Astrocyte of the spinal cord (primary cell): ENCODE measurements at regions not wholly inside any gene's neighbourhood (a gene's known extent, or its start where the extent isn't known, plus 50 kb on each side); places are given as distances from the start of the nearest gene placed in this dataset.

Experiments
- DNase-seq: peaks from one replicate; pipeline ENCODE4 v3.0.0; 2011; ENCODE audit warnings: low read depth, low spot score
- H3K4me3 ChIP-seq: 2 replicates; pipeline ENCODE4 v1.5.1; 2011; ENCODE audit warnings: low read depth, mild to moderate bottlenecking, low read length, moderate library complexity
- in situ Hi-C: cut with HindIII; loops from 2 replicates; pipeline ENCODE4 v1.10.0; 2017; ENCODE audit warnings: low sequenced_read_pairs
- TF ChIP-seq, protein P1 (sequence below): IDR thresholded peaks from 2 replicates; pipeline ENCODE4 v1.5.1; 2012; ENCODE audit warnings: low read depth, mild to moderate bottlenecking, low read length, inconsistent platforms

GRCh38 chr2:67018301-67018700 lies 378.8 kb upstream of the ETAA1 start:
- in situ Hi-C loops = no loop called here
- no peak overlapping the region for H3K4me3 ChIP-seq
- TF ChIP-seq, protein P1, sequence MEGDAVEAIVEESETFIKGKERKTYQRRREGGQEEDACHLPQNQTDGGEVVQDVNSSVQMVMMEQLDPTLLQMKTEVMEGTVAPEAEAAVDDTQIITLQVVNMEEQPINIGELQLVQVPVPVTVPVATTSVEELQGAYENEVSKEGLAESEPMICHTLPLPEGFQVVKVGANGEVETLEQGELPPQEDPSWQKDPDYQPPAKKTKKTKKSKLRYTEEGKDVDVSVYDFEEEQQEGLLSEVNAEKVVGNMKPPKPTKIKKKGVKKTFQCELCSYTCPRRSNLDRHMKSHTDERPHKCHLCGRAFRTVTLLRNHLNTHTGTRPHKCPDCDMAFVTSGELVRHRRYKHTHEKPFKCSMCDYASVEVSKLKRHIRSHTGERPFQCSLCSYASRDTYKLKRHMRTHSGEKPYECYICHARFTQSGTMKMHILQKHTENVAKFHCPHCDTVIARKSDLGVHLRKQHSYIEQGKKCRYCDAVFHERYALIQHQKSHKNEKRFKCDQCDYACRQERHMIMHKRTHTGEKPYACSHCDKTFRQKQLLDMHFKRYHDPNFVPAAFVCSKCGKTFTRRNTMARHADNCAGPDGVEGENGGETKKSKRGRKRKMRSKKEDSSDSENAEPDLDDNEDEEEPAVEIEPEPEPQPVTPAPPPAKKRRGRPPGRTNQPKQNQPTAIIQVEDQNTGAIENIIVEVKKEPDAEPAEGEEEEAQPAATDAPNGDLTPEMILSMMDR = no peak
- DNase-seq = no peak

DNA sequence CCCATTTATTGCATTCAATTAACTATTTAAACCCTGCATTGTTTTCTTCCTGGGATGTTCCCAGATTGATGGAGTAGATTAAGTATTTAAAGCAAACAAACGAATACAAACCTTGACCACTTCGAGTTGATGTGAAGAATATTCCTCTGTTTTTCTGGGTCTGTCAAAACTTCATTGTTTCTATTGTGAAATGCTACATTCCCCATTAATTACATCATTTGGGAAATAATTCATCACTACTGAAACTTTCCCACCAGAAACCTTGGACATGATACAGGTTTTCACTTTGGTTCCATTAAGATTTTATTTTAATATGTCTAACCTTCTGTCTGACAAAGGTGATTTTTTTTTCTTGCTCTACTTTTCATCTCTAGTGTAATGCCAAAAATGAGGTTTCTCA lies 365.1 kb upstream of the ETAA1 start:
- DNase-seq = no peak
- H3K4me3 ChIP-seq = no peak overlapping the region
- in situ Hi-C loops = no loop called here
- TF ChIP-seq, protein P1 = no peak

- H3K4me3 ChIP-seq = no peak overlapping the region
- no peak for DNase-seq
- TF ChIP-seq, protein P1 = no peak
- in situ Hi-C loops = no loop called here
These were observed 360.7 kb upstream of the ETAA1 start for GRCh38 chr2:67036444-67036843.

GRCh38 chr2:67037655-67038054 lies 359.5 kb upstream of the ETAA1 start:
- TF ChIP-seq, protein P1 = no peak
- no peak overlapping the region for H3K4me3 ChIP-seq
- in situ Hi-C loops = no loop called here
- DNase-seq = no peak

DNA sequence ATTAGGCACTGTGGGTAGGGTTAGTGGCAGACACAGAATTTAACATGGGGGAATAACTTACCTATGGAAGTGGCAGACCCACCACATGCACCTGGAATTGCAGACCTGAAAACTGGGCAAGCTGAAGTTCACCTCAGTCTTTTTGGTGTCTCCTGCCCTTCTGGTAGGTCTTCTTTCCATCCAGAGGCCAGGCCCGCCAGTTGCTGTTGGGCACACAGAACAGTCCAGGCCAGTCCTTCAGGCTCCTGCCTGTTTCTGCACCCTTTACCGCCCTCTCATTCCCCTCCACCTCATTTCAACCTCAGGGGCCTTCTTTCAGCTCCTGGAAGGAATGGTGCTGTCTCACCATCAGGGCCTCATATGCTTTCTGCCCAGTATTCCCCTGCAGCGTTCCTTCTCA lies 358.9 kb upstream of the ETAA1 start:
- no peak overlapping the region for H3K4me3 ChIP-seq
- no peak for DNase-seq
- in situ Hi-C loops = no loop called here
- TF ChIP-seq, protein P1 = no peak

DNA sequence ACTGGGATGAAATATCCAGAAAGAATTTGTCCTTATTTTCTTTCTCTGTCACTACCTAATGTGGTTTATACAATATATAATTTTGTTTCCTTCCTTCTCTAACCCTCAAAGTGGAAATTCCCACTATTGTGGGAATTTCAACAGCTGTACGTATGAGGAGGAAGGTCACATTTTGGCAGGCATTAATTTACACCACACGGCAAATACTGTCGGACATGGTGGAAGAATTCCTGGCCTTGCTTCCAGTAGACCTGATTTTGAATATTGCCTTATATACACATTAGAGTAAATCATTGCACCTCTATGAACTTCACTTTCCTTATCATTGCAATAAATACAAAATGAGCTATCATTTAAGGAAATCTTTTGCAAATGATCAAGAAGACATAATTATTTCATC lies 358.1 kb upstream of the ETAA1 start:
- no peak for DNase-seq
- in situ Hi-C loops = no loop called here
- H3K4me3 ChIP-seq = no peak overlapping the region
- TF ChIP-seq, protein P1 = no peak

DNA sequence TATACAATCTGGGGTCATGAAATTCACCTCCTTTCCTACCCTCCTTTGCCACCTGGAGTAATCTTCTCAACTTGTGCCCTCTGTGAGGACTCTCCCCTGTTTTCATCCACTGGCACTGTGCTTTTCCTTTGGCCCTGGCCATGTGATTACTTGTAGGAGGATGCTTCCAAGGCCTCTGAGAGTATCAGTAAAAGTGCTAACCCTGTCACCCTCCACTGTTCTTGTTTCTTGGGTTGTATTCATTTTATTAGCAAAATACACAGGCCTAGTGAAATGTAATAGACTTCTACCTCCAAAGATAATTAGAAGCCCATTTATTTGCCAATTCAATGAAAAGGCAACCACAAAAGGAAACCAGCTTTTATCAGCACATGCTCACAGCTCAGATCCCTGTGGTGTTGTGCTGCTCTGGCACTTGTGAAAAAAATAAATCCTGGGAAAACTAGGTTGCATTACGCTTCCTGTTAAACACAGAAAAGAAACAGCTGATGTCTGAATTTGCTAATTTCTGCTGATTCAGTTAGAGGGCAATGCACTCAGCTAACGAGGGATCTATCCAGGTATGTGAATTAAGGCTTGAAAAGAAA lies 357.5 kb upstream of the ETAA1 start:
- in situ Hi-C loops = no loop called here
- no peak overlapping the region for H3K4me3 ChIP-seq
- TF ChIP-seq, protein P1 = no peak
- DNase-seq = no peak
